DMS53 treated with DMSO at 0.1 percent for 48 hours (cell line): ENCODE measurements at regions not wholly inside any gene's neighbourhood (a gene's known extent, or its start where the extent isn't known, plus 50 kb on each side); places are given as distances from the start of the nearest gene placed in this dataset.

Experiments
- DNase-seq: peaks from one replicate; lab custom pipeline; 2025; ENCODE audit not compliant: unreplicated experiment; lab: John Stamatoyannopoulos, UW

- no peak for DNase-seq
Observed at GRCh38 chr9:16959391-16959790, 88.9 kb upstream of the BNC2 start.

DNA sequence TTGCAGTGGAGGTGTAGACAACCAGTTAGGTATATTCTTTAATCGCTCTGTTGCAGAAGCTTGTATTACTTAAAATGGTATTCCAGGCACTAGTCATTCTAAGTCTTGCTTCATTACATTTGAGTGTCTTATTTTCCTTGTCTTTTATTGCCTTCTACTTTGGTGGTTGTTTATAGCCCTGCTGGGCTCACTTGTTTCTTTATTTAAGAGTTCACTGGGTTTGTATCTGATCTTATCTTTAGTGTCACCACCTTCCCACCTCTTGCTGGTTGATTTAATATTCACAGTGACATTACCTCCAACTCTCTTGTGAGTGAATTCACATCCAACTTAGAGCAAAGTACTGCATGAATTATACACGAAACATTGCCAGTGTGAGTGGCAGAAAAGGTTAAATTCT lies 83.6 kb upstream of the BNC2 start:
- no peak for DNase-seq

GRCh38 chr9:16951502-16951901 lies 81.0 kb upstream of the BNC2 start:
- DNase-seq = no peak

DNA sequence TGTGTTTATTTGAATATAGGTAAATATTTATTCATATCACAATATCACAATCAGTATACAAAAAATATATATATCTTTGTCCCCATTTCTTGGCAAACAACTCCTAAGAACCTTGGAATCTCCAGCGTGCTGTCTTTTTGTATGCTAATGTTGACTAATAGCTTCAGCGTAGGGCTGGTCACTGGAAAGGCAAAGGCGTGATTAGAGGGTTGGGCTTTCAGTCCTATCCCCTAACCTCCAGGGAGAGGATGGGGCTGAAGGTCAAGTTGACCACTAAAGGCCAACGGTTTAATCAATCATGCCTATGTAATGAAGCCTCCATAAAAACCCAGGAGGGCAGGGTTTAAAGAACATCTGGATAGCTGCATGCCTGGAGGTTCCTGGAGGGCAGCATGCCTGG lies 79.6 kb upstream of the BNC2 start:
- no peak for DNase-seq

DNA sequence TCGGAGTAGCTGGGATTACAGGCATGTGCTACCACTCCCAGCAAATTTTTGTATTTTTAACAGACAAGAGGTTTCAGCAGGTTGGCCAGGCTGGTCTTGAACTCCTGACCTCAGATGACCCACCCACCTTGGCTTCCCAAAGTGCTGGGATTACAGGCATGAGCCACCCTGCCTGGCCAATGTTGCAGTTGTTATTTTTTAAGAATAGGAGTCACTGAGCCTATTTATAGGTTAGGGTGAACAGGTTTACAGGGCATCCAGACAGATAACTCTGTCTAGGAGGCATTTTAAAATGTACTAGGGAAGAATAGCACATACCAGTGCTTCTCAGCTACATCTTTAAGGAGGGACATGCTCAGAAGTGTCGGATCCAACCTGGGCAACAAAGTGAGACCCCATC lies 60.1 kb upstream of the BNC2 start:
- no peak for DNase-seq

DNA sequence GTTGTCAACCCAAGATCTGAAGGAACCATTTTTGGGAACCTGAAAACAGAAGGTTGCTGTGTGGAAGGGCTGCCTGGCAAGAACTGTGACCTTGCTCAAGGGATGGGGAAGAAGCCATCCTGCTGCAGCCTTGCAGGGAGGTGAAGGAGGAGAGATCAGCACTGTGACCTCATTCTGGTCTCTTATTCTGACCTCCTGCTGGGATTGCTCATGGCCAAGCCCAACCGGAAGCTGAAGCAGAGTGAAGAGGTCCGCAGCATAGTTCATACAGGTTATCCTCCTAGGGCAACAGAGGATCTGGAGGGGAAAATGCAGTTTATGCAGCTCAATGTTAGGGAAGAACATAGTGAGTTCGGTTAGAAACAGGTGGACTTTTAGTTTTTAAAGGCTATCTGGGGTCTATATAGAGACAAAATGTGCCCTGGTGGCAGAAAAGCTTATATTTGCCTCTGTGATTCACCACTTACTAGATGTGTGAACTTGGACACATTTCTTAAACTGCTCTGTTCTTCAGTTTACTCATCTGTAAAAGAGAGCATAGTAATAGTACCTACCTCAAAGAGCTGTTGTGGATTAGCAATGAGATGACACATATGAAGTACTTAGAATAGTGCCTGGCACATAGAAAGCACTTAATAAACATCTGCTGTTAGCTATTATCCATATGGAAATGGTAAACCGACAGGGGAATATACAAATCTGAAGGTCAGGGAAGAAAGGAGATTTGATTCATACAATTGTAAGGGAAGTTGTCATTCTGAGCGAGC lies 57.9 kb upstream of the BNC2 start:
- DNase-seq = no peak

DNA sequence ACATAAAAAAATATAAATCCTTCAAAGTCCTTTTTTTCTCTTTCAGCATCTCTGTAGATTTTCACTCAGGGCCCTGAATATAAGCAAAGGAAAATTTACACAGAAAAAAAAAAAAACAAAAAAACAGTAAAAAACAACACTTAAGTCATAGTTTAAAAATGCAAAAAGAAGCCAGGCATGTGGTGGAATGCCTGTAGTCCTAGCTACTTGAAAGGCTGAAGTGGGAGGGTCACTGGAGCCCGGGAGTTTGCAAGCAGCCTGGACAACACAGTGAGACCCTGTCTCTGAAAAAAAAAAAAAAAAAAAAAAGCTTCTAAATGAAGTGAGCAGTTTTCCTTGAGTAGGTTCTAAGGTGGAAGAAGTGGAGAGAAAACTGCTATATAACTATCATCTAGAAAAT lies 55.0 kb upstream of the BNC2 start:
- DNase-seq = no peak

DNA sequence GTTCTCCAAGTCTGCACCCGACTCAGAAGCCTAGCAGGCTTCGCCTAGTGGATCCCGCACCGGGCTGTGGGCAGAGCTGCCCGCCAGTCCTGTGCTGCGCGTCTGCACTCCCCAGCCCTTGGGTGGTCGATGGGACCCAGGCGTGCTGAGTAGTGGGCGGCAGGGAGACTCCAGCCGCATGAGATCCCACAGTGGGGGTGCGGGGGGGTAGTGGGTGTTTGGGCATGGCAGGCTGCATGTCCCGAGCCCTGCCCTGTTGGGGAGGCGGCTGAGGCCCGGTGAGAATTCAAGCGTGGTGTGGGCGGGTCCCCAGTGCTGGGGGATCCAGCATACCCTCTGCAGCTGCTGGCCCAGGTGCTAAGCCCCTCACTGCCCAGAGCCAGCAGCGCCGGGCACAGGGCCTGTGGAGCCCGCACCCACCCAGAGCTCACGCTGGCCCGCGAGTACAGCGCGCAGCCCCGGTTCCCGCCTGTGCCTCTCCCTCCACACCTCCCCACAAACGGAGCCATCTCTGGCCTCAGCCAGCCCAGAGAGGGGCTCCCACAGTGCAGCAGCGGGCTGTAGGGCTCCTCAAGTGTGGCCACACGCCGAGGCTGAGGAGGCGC lies 53.9 kb upstream of the BNC2 start:
- no peak for DNase-seq

GRCh38 chr9:16921855-16922254 lies 51.4 kb upstream of the BNC2 start:
- no peak for DNase-seq
